COLO829 (cell line): ENCODE measurements at regions not wholly inside any gene's neighbourhood (a gene's known extent, or its start where the extent isn't known, plus 50 kb on each side); places are given as distances from the start of the nearest gene placed in this dataset.
A peak's percentile ranks its signal among the peaks of the same experiment; 100 is the strongest.

Experiments used
- DNase-seq: peaks from one replicate; pipeline ENCODE4 v3.0.0; 2012; ENCODE audit warnings: low spot score

DNA sequence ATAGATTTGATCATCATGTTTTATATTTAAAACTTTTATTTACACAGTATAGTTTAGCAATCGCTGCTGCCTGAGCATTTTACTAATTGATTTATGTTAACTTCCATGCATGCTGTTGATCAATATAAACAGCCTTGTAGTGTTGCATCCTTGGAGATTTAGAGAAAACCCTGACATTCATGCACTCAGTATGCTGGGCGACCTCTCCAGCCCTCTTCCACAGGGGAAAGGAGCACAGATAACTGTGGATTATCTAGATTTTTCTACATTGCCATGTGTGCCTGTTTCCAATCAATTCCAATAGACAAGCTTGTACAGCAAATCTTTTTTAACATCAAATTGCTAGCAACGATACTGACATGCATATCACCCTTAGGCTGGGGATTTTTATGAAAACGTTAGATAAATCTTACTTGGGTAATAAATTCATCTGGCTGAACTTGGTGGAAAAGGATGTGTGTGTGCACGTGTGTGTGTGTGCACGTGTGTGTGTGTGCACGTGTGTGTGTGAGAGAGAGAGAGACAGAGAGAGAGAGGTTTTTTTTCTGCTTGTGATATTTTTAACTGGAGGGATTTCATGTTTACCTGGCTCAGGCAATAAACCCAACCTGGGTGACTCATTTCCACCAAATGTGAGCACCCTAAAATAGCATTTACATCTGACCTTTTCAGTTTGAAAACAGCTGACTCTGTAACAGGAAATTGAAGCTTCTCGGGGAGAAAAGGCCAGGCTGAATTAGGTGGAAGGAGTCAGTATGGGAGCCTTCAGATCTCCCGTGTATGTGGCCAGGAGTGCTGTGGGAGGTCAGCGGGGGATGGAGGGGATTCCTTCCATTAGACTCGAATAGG lies 339.8 kb downstream of the PRDM2 start:
- no peak for DNase-seq

DNA sequence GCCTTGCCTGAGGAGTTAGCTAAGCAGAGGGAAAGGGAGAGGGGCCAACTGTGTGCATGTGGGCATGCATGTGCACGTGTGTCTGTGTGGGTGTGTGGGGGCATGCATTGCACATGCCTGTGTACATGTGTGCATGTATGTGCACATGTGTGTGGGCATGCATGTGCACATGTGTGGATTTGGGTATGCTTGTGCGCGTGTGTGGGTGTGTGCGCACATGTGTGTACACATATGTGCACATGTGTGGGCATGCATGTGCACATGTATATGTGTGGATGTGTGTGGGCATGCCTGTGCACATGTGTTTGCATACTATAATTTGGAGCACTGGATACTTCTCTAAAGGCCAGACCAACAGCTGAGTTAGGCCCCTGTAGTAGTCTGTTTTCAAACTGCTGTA lies 350.0 kb downstream of the PRDM2 start:
- DNase-seq: no peak

DNA sequence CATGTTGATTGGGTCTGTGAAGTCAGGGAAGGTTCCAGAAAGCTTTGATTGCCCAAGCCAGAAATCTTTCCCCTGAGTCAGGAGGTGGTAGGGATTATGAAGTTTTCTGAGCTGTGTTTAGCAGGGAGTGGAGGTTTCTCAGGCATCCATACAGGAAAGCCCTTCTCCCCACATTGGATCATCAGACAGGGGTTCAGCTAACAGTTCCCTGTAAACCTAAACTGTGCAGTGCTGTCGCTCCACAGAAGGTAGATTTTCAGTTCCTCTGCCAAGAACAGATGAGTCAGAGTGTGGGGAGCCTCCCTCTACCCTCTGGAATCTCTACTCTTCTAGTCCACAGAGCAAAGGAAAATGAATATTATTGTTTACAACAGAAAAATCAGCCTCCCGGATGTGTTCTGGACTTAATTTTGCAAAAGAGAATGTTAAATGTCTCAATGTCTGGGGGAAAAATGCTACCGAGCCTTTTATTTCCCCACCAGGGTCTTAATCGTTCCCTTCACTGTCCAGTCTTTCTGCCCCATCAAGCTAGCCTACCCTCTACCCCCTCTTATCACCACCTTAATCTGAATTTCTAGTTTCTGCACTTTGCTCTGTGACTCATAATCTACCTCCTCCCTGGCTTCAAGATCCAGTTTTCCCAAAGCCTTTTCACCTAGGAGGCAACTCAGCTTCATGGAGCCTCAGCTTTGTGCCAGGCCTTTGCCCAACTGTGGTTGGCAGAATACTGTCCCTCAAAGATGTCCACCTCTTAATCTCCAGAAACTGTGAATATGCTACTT lies 355.6 kb downstream of the PRDM2 start:
- peak; percentile 4 for DNase-seq

DNA sequence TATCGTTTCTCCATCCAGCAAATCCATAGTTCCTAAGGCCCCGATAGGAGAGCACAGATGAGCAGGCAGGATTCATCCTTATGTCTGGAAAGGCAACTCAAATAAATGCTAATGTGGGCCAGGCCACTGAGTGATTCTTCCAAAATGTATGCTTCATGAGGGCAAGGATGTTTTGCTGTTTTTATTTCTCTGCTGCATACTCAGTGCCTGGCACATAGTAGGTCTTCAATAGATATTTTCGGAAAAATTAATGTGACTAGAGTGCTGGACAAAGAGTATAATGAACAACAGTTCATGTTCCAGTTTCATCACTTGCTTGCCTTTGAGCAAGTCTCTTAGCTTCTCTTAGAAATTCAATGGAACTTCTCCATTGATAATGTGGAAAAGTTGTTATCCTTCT lies 357.7 kb downstream of the PRDM2 start:
- DNase-seq: no peak

DNA sequence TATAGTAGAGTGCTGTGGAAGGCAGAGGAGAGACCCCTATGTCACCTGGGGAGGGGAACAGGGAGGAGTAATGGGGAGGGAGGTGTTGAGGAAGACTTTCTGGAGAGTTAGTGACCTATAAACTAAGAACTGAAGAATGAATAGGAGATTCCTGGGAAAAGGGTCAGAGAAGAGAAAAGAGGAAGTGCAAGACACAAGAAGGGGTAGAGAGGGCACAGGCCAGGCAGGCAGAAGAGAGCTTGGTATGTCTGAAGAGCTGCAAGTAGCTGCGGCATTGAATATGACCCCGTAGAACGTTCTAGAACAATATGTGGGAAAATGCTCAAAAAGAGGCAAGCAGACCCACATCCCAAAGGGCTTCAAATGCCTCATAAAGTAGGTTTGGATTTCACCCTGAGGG lies 361.2 kb downstream of the PRDM2 start:
- no peak for DNase-seq

DNA sequence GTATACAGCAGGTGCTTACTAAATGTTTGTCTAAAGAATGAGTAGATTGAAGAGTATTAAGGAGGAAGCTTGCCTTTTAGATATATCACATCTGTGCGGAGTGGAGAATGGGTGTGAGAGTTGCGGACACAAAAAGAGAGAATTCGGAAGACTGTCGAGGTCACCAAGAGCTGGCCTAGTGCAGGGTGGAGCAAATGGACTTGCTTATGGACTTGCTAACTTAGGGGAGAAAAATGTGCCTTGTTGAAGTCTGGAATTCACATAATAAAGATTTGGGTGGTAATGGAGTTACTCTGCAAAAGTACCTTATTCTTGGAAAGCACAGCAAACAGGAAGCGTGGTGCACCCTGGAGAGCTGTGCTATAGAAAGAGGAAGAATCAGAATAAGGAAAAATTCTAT lies 361.7 kb downstream of the PRDM2 start:
- DNase-seq: no peak

GRCh38 chr1:14062669-14063068 lies 362.7 kb downstream of the PRDM2 start:
- DNase-seq: no peak

DNA sequence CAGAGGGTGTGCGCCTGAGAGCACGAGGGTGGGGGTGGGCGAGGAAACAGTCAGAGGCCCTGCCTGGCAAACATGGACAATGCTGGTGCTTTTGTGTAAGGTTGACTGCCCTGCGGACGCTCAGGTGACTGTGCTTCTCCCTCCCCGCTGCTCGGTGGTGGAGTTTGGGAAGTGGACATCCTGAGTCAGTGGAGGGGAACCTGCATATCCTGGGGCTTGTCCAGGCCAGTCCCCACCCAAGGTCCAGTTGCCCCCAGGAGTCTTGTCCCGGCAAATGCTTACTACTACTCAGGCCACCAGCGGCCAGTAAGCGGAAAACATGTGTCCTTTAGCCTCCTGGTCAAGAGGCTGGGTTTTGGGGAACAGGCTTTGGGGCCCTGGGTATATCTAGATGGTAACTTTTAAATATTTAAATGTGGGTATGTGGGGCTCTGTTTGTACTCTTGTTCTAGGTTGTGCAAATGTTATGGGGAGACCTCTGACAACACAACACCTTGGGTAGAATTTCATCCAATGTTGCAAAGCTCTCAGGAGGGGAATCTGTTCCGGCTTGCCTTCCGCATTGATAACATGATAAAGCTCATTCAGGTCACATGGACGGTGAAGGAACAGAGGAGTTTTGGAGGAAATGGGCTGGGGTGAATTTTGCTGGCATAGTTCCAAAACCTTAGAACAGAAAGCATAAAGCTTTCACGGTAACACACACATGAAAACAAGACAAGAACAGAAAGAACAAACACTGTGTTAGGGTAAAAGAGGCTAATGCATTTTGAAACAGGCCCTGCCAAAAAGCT lies 364.9 kb downstream of the PRDM2 start:
- DNase-seq: no peak

GRCh38 chr1:14065486-14065885 lies 365.5 kb downstream of the PRDM2 start:
- DNase-seq: no peak

DNA sequence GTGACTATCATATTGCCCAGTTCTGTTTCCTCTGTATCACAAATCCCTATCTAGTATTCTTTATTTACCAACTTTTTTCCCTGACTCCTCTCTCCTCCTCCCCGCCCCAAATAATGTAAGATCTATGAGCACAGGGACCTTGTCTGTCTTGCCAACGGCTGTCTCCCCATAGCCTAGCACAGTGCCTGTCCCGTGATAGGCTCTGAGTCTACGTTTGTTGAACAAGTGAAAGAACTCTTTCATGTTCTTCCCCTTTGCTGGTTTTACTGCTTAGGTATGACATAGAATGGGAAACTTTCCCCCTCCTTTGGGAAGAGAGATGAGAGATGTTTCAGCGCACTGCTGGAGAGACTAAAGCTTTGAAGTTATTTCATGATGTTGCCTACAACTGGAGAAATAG lies 367.0 kb downstream of the PRDM2 start:
- DNase-seq: peak; percentile 6

GRCh38 chr1:14067711-14068110 lies 367.7 kb downstream of the PRDM2 start:
- DNase-seq: peak; percentile 5

DNA sequence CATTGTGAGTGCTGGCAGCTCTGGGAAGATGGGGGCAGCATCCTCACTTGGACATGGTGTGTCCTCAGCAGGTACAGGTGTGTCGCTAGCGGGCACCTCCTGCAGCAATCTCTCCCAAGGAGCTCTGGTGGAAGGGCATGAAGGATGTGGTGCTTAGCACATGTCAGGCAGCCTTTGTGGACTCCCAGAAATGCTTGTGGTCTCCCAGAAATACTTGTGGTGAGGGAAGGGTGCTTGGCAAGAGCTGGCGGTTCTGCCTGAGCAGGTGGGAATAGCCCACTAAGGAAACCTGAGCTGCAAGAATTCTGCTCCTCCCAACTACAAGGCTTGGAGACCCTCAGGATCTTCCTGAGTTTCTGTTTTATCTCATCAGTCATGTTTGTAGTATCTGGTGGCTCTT lies 371.6 kb downstream of the PRDM2 start:
- no peak for DNase-seq

- no peak for DNase-seq
Measured at GRCh38 chr1:14080653-14081052, 380.7 kb downstream of the PRDM2 start.

- no peak for DNase-seq
Measured at GRCh38 chr1:14082331-14082730, 382.3 kb downstream of the PRDM2 start.

GRCh38 chr1:14083277-14083676 lies 383.3 kb downstream of the PRDM2 start:
- DNase-seq: no peak

DNA sequence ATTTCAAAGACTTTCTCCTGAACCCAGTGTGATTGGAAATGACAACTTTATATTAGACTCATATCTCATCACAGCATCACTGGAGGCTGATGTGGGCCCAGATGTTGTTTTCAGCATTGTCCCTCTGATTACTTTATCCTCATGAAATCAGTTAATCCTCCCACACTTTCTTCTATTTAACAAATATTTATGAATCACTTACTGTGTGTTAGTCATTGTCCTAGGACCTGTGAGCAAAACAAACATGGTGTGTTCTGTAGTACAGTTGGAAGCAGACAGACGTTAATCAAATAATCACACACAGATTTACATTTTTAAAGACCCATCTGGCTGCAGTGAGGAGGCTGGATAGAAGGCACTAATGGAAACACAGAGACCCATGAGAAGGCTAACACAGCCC lies 383.7 kb downstream of the PRDM2 start:
- DNase-seq: no peak

DNA sequence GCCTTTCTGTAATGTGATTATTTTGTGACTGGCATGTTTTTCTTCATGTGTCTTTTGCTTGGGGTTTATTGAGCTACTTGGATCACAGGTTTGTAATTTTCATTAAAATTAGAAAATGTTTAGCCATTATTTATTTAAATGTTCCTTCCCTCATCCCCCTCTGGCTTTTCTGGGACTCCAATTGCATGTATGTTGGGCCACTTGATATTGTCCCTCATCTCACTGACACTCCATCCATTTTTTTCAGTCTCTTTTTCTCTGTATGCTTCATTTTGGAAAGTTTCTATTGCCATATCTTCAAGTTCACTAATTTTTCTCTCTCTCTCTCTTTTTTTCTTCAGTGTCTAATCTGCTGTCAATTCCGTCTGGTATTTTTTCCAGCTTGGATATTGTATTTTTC lies 390.1 kb downstream of the PRDM2 start:
- no peak for DNase-seq

DNA sequence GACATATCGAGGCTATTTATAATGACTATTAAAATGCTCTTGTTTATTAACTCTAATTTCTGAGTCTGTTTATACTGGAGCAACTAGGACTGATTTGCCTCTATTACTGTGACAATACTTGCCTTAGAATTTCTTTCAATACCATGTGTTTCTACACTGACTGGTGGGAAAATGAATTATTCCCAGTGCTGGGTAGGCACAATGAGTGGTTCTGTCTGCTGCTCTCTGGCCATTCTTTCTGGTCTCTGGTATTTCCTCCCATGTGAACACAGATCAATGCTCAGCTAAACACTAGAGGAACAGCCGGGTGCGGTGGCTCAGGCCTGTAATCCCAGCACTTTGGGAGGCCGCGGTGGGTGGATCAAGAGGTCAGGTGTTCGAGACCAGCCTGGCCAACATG lies 390.5 kb downstream of the PRDM2 start:
- DNase-seq: no peak

DNA sequence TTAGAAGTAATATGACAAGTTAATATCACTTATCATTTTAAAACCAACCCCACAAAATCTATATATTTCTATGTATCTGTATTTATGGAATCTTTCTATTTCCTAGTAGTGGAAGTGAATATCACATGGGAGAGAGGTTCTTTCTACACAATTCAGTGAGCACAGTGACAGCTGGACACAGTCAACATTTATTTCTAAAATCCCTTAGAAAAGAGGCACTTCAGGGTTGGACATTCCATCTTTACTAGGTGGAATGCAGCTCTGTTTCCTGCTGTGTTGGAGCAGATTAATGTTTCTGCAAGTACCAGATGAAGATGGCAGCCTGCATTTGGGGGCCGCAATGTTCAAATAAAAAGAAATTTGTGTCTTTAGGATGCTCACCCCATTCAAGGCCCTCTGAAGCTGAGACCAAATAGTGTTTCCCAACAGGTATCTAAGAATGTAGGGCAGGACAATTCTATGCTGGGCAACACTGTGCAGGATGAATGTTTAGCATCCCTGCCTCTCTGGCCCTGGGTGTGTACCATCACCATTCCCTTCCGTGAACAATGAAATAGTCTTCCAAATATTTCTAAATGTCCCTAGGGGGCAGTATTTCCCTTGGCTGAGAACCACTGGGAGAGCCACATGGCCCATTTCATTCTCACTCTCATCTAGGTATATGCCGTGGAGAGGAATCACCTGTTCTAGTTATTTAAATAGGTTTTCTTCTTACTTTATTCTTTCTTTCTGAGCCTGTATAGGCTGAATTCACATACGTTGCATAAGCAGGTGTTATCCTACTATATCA lies 394.8 kb downstream of the PRDM2 start:
- peak; percentile 8 for DNase-seq

- DNase-seq: no peak
Measured at GRCh38 chr1:14098294-14098913, 398.4 kb downstream of the PRDM2 start.

DNA sequence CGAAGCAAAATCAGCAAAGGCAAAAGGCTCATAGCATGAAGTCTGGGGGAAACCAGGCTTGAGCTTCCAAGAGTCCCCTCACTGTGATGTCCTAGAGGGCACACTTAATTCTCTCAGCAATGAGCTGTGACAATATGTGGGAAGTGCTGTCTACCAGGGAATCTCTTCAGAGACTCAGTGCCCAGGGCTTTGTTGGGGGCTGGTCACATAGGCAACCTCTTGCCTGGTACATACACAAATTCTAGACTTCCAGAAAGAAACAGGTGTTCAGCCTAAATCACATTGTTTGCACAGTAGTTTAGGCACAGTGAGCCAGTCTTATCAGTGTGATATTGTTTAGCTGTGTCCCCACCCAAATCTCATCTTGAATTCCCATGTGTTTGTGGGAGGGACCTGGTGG lies 400.5 kb downstream of the PRDM2 start:
- DNase-seq: no peak
